B cell (primary cell): ENCODE measurements at regions not wholly inside any gene's neighbourhood (a gene's known extent, or its start where the extent isn't known, plus 50 kb on each side); places are given as distances from the start of the nearest gene placed in this dataset.

Experiments
- ATAC-seq: fragments of 200-7000 bp; cut with Tn5 transposase; one replicate; pipeline ENCODE4 v1.10.0; 2021; ENCODE audit warnings: low read depth, mild to moderate bottlenecking, moderate number of reproducible peaks, moderate library complexity
- CTCF ChIA-PET: fragments of 350-600 bp; sonication (Branson Sonifier 250); formaldehyde crosslinking; loops from one replicate; lab custom pipeline; 2021; ENCODE audit warnings: antibody characterized with exemption, inconsistent platforms; lab: Charles Lee
- POLR2A ChIA-PET: fragments of 350-600 bp; sonication (Branson Sonifier 250); formaldehyde crosslinking; loops from one replicate; lab custom pipeline; 2021; ENCODE audit warnings: antibody characterized with exemption; lab: Charles Lee
- DNase-seq: peaks from one replicate; pipeline ENCODE4 v3.0.0; 2013
- H2AFZ ChIP-seq: 2 replicates; pipeline ENCODE4 v1.6.1; 2012; ENCODE audit warnings: mild to moderate bottlenecking, low read depth, low read length; ENCODE audit not compliant: insufficient read depth, poor library complexity, severe bottlenecking
- H3K27ac ChIP-seq, 2 donors: 1 replicate in 1 of 2; 2 replicates in 1 of 2; pipeline ENCODE4 v1.5.1; 2012 to 2013; ENCODE audit warnings: low read length in 2 of 2, mild to moderate bottlenecking in 2 of 2, moderate library complexity in 1 of 2
- H3K27me3 ChIP-seq, 4 experiments: fragments of 200-600 bp in 1 of 4; sonication (generic) in 1 of 4; replicated peaks in 1 of 4; 1 replicate in 2 of 4; 2 replicates in 2 of 4; pipeline versions ENCODE4 v1.6.1 to v1.7.0; 2013 to 2016; ENCODE audit warnings: low read length in 3 of 4, mild to moderate bottlenecking in 2 of 4, mixed read lengths in 1 of 4, moderate library complexity in 1 of 4; ENCODE audit not compliant: insufficient read depth in 4 of 4, control insufficient read depth in 3 of 4; ENCODE audit errors: control extremely low read depth in 1 of 4
- H3K36me3 ChIP-seq, 2 experiments: replicated peaks in 1 of 2; 1 replicate in 1 of 2; 2 replicates in 1 of 2; pipeline versions ENCODE4 v1.6.1 to v1.7.1; 2013; ENCODE audit warnings: low read length in 1 of 2; ENCODE audit not compliant: insufficient read depth in 2 of 2, control insufficient read depth in 1 of 2; ENCODE audit errors: control extremely low read depth in 1 of 2, extremely low read depth in 1 of 2
- H3K4me1 ChIP-seq, 2 donors: fragments of 200-600 bp in 1 of 2; sonication (generic) in 1 of 2; 1 replicate in 1 of 2; 2 replicates in 1 of 2; pipeline versions ENCODE4 v1.5.1 to v1.6.1; 2013 to 2017; ENCODE audit warnings: low read length in 2 of 2; ENCODE audit not compliant: control insufficient read depth in 2 of 2, insufficient read depth in 2 of 2
- H3K4me2 ChIP-seq: replicated peaks from 2 replicates; pipeline ENCODE3; 2012; ENCODE audit warnings: mild to moderate bottlenecking, low read depth, low read length; ENCODE audit not compliant: poor library complexity, severe bottlenecking
- H3K4me3 ChIP-seq, 5 experiments: fragments of 200-600 bp in 1 of 5; sonication (generic) in 1 of 5; 1 replicate in 3 of 5; 2 replicates in 2 of 5; pipeline versions ENCODE4 v1.5.1 to v1.7.0; 2011 to 2016; ENCODE audit warnings: low read length in 4 of 5, mild to moderate bottlenecking in 4 of 5, low read depth in 2 of 5, control low read depth in 1 of 5, moderate library complexity in 1 of 5; ENCODE audit not compliant: insufficient read depth in 1 of 5; ENCODE audit errors: control extremely low read depth in 1 of 5, extremely low read depth in 1 of 5
- H3K79me2 ChIP-seq: fragments of 200-600 bp; sonication (generic); one replicate; pipeline ENCODE4 v1.6.0; 2016; ENCODE audit warnings: low read length; ENCODE audit not compliant: control insufficient read depth, insufficient read depth
- H3K9ac ChIP-seq: fragments of 200-600 bp; sonication (generic); 2 replicates; pipeline ENCODE4 v1.6.1; 2017; ENCODE audit warnings: mild to moderate bottlenecking, low read length, moderate library complexity
- H3K9me3 ChIP-seq, 3 donors: one replicate each; pipeline versions ENCODE4 v1.6.1 to v1.7.1; 2013; ENCODE audit warnings: low read length in 2 of 3; ENCODE audit not compliant: control insufficient read depth in 2 of 3, insufficient read depth in 1 of 3; ENCODE audit errors: control extremely low read depth in 1 of 3
- H4K20me1 ChIP-seq: 2 replicates; pipeline ENCODE4 v1.6.0; 2012; ENCODE audit warnings: mild to moderate bottlenecking, low read length; ENCODE audit not compliant: insufficient read depth, control insufficient read depth, poor library complexity, severe bottlenecking
- H3K27ac Mint-ChIP-seq: one replicate; pipeline ENCODE4 v1.8.0; 2021; ENCODE audit warnings: mixed read lengths
- H3K27me3 Mint-ChIP-seq: one replicate; pipeline ENCODE4 v1.8.0; 2021; ENCODE audit warnings: mixed read lengths
- H3K4me1 Mint-ChIP-seq: one replicate; pipeline ENCODE4 v1.8.0; 2021; ENCODE audit warnings: mixed read lengths
- H3K4me3 Mint-ChIP-seq: one replicate; pipeline ENCODE4 v1.8.0; 2021; ENCODE audit warnings: mixed read lengths
- H3K9me3 Mint-ChIP-seq: one replicate; pipeline ENCODE4 v1.8.0; 2022; ENCODE audit warnings: mixed read lengths; ENCODE audit not compliant: insufficient read depth
- CTCF ChIP-seq: fragments of 200-600 bp; IDR thresholded peaks from one replicate; pipeline ENCODE4 v1.8.0; 2022; ENCODE audit warnings: antibody characterized with exemption, mild to moderate bottlenecking
- EZH2 ChIP-seq: IDR thresholded peaks from 2 replicates; pipeline ENCODE4 v1.6.1; 2012; ENCODE audit warnings: borderline replicate concordance, low read depth, mild to moderate bottlenecking, moderate library complexity, low read length; ENCODE audit not compliant: insufficient read depth, poor library complexity, severe bottlenecking
- WGBS: methylation state at CpG from one replicate; pipeline ENCODE4 v1.1.5; 2013; ENCODE audit warnings: missing lambda C conversion rate; ENCODE audit not compliant: insufficient coverage; 5-methylcytosine and 5-hydroxymethylcytosine counted together
- intact Hi-C: fragments of 100-400 bp; cut with micrococcal nuclease; formaldehyde crosslinking; loops from one replicate; pipeline ENCODE4 v1.10.0; 2022

GRCh38 chr10:117894339-117894738 lies 152.4 kb downstream of the RAB11FIP2 start:
- Histone ChIP-seq H2AFZ (no peak overlapping the region), H3K36me3 (no peaks in the 10 kb centered on the region), H3K79me2 (no peaks in the 10 kb centered on the region), H3K9ac (no peak overlapping the region), H3K27ac (no peak overlapping the region), H3K4me3 (no peak overlapping the region), H4K20me1 (no peaks in the 10 kb centered on the region), H3K4me1 (no peaks in the 10 kb centered on the region), H3K9me3 (peaks cover 0 to 6% (median 0%) of the 10 kb centered on the region in 3 donors), H3K4me2 (no peak overlapping the region), H3K27me3 (no peaks in the 10 kb centered on the region)
- DNase-seq (no peak), ATAC-seq (no peak)
- Mint-ChIP-seq H3K27me3 (peaks cover 12% of the 10 kb centered on the region), H3K4me3 (no peak overlapping the region), H3K4me1 (no peaks in the 10 kb centered on the region), H3K27ac (no peak overlapping the region), H3K9me3 (peaks cover 2% of the 10 kb centered on the region)
- ChIA-PET CTCF (no interaction called here), POLR2A (no interaction called here)
- TF ChIP-seq EZH2 (no peak), CTCF (no peak)
- intact Hi-C loops, result no loop called here
- WGBS, result no CpG with 5 or more reads among the region's 3 CpGs

- Histone ChIP-seq H3K9me3 (peaks cover 0 to 3% (median 0%) of the 10 kb centered on the region in 3 donors), H3K9ac (no peak overlapping the region), H3K4me1 (no peaks in the 10 kb centered on the region), H3K4me2 (no peak overlapping the region), H3K79me2 (no peaks in the 10 kb centered on the region), H3K36me3 (no peaks in the 10 kb centered on the region), H3K27me3 (no peaks in the 10 kb centered on the region), H4K20me1 (no peaks in the 10 kb centered on the region), H3K27ac (no peak overlapping the region), H2AFZ (no peak overlapping the region), H3K4me3 (no peak overlapping the region)
- peaks cover 17% of the 10 kb centered on the region for H3K27me3 Mint-ChIP-seq
- DNase-seq (no peak), ATAC-seq (no peak)
- no peaks in the 10 kb centered on the region for H3K4me1 Mint-ChIP-seq
- H3K27ac Mint-ChIP-seq, result no peak overlapping the region
- POLR2A ChIA-PET, result no interaction called here
- peaks cover 2% of the 10 kb centered on the region for H3K9me3 Mint-ChIP-seq
- TF ChIP-seq EZH2 (no peak), CTCF (no peak)
- CTCF ChIA-PET, result interaction anchor here (1.0 kb wide), 1 partner anchor 18 kb away, joined by 3 read pairs; no protein-coding TSS in a partner anchor
- H3K4me3 Mint-ChIP-seq, result no peak overlapping the region
- intact Hi-C loops, result no loop called here
- 78% methylated on average over 2 of the region's 3 CpGs for WGBS
These were observed 150.2 kb downstream of the RAB11FIP2 start for GRCh38 chr10:117896517-117896916.
